Psoas muscle (tissue), 7 donors: ENCODE measurements at regions not wholly inside any gene's neighbourhood (a gene's known extent, or its start where the extent isn't known, plus 50 kb on each side); places are given as distances from the start of the nearest gene placed in this dataset.
A peak's percentile ranks its signal among the peaks of the same experiment; 100 is the strongest.

Source experiments
- ATAC-seq, 4 donors: fragments of 200-7000 bp; cut with Tn5 transposase; one replicate each; pipeline ENCODE4 v1.9.1; 2020; ENCODE audit warnings: moderate library complexity in 3 of 4, mild to moderate bottlenecking in 2 of 4
- DNase-seq, 2 donors: peaks; one replicate each; pipeline ENCODE4 v3.0.0-alpha.2; 2020
- H3K27ac ChIP-seq: fragments of 200-600 bp; one replicate; pipeline ENCODE4 v1.8.0; 2022
- H3K27me3 ChIP-seq, 3 donors: fragments of 200-600 bp in 1 of 3; one replicate each; pipeline versions ENCODE4 v1.6.1 to v1.8.0; 2013 to 2022; ENCODE audit warnings: low read length in 2 of 3, mild to moderate bottlenecking in 2 of 3, moderate library complexity in 1 of 3; ENCODE audit not compliant: insufficient read depth in 3 of 3
- H3K36me3 ChIP-seq, 2 donors: fragments of 200-600 bp in 1 of 2; one replicate each; pipeline versions ENCODE4 v1.6.1 to v1.8.0; 2013 to 2022; ENCODE audit warnings: low read depth in 1 of 2, mild to moderate bottlenecking in 1 of 2, moderate library complexity in 1 of 2; ENCODE audit not compliant: insufficient read depth in 1 of 2
- H3K4me1 ChIP-seq: fragments of 200-600 bp; one replicate; pipeline ENCODE4 v1.8.0; 2022
- H3K4me3 ChIP-seq: fragments of 200-600 bp; one replicate; pipeline ENCODE4 v1.8.0; 2022; ENCODE audit warnings: mild to moderate bottlenecking
- H3K9me3 ChIP-seq: fragments of 200-600 bp; one replicate; pipeline ENCODE4 v1.8.0; 2022
- CTCF ChIP-seq: fragments of 200-600 bp; IDR thresholded peaks from one replicate; pipeline ENCODE4 v1.8.0; 2022; ENCODE audit warnings: antibody characterized with exemption
- WGBS, 3 donors: extraction: QIAGEN DNeasy Blood & Tissue Kit; methylation state at CpG; one replicate each; pipeline versions ENCODE4 v1.1.6 to v1.1.7; 2013; 5-methylcytosine and 5-hydroxymethylcytosine counted together
- intact Hi-C, 2 donors: fragments of 100-400 bp; cut with DNase I; formaldehyde crosslinking; loops; one replicate each; pipeline versions ENCODE4 v1.11.0 to v1.14.2; 2022
- donor health status: healthy with polysubstance abuse.
- donor health status: DM: no; HTN: no; CAD: no; lungs with moderate emphysema.
- donor health status: Bipolar disorder and iron deficiency.
- donor health status: healthy.
- donor health status: DM: yes; HTN: yes; CAD: no.
- donor health status: DM: no; HTN: no; CAD: no.
- donor health status: DM: yes; HTN: yes; CAD: no.

- DNase-seq, result no peak
- Histone ChIP-seq H3K36me3 (no peaks in the 10 kb centered on the region), H3K27me3 (peaks cover 0 to 4% (median under 1%) of the 10 kb centered on the region in 3 donors), H3K4me3 (no peak overlapping the region), H3K27ac (no peak overlapping the region), H3K4me1 (peaks cover 6% of the 10 kb centered on the region), H3K9me3 (no peaks in the 10 kb centered on the region)
- TF ChIP-seq CTCF, result no peak
- 62 to 74% (median 65%) methylated on average over 9 of the region's 9 CpGs for WGBS, 3 donors
- intact Hi-C loops, result no loop called here
- ATAC-seq, result no peak
Observed at GRCh38 chr15:66649235-66649984, 52.6 kb upstream of the SMAD6 start.

- DNase-seq (peak; percentile 61 to 64), ATAC-seq (peak; percentile 65 to 78 (median 65))
- Histone ChIP-seq H3K27ac (no peak overlapping the region), H3K4me1 (peaks cover 6% of the 10 kb centered on the region), H3K36me3 (no peaks in the 10 kb centered on the region), H3K27me3 (peaks cover 0 to 13% (median 2%) of the 10 kb centered on the region in 3 donors), H3K9me3 (no peaks in the 10 kb centered on the region), H3K4me3 (no peak overlapping the region)
- intact Hi-C loops, result no loop called here
- 37 to 69% (median 51%) methylated on average over 5 of the region's 5 CpGs for WGBS, 3 donors
- TF ChIP-seq CTCF, result no peak
Observed at GRCh38 chr15:66650433-66650832, 51.6 kb upstream of the SMAD6 start.

- Histone ChIP-seq H3K4me3 (no peak overlapping the region), H3K27me3 (peaks cover 0 to 13% (median 6%) of the 10 kb centered on the region in 3 donors), H3K36me3 (no peaks in the 10 kb centered on the region), H3K4me1 (peaks cover 6% of the 10 kb centered on the region), H3K9me3 (no peaks in the 10 kb centered on the region), H3K27ac (no peak overlapping the region)
- intact Hi-C loops, result no loop called here
- DNase-seq (no peak), ATAC-seq (no peak)
- no peak for TF ChIP-seq CTCF
- WGBS, 3 donors, result 88 to 94% (median 91%) methylated on average over 3 of the region's 3 CpGs
Observed at GRCh38 chr15:66651198-66651597, 50.8 kb upstream of the SMAD6 start.

DNA sequence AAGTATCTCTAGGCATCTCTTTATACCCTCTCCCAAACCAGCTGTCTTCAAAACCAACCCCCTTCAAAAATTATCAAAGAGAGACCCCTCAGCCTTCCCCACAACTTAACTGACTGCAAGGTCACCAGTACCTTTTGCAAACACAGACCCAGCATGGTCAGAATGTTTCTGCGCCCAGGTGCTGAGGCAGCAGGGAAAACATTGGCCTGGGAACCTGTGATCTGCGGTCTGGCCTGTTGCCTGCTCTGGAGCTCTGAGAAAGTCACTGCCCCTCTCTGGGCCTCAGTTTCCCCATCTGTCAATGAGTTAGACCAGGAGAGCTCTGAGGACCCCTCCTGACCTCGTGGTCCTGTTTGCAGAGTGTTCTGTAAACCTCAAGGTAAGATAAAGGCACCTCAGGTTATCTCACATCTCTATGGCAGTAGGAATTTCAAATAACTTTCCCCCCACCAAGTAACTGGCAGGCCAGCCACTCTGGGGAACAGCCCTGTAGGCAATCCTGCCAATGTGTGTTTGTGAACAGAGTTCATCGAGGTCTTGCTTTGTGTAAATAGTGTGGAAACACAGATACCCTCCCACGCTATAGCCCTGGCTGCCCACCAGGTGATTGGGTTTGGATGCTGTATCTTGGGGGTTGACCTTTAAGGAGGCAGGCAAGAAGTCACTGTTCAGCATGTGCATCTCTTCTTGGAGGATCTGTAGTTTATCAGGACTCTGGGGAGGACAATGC is 50.0 kb upstream of the SMAD6 start:
- peaks cover 0 to 13% (median 6%) of the 10 kb centered on the region in 3 donors for H3K27me3 ChIP-seq
- WGBS, 3 donors, result 83 to 86% (median 84%) methylated on average over 5 of the region's 5 CpGs
- DNase-seq, result no peak
- H3K36me3 ChIP-seq, result no peaks in the 10 kb centered on the region
- H3K27ac ChIP-seq, result no peak overlapping the region
- intact Hi-C loops, result no loop called here
- no peak for TF ChIP-seq CTCF
- no peak for ATAC-seq
- H3K4me1 ChIP-seq, result peaks cover 6% of the 10 kb centered on the region
- H3K4me3 ChIP-seq, result no peak overlapping the region
- H3K9me3 ChIP-seq, result no peaks in the 10 kb centered on the region
